ENCODE measurements at regions not wholly inside any gene's neighbourhood (a gene's known extent, or its start where the extent isn't known, plus 50 kb on each side); places are given as distances from the start of the nearest gene placed in this dataset.

DNA sequence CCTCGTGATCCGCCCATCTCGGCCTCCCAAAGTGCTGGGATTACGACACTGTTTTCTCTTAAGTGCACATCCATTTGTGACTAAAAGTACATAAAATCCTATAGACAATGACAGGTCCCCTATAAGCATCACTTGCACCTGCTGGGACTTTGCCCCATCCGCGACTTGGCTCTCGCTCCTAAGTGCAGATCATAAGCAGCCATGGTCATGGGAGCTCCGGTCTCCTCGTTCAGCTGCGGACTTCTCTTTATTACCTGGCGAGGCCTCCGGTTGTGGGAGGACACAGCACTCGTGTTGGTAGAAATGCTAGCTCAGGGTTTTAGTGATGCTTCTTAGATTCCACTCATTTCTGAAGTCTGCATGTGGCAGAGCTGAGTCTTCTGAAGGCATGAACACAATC lies 92.7 kb upstream of the ST6GAL2 start:
- no peak for DNase-seq (ENCODE audit: low spot score)

DNA sequence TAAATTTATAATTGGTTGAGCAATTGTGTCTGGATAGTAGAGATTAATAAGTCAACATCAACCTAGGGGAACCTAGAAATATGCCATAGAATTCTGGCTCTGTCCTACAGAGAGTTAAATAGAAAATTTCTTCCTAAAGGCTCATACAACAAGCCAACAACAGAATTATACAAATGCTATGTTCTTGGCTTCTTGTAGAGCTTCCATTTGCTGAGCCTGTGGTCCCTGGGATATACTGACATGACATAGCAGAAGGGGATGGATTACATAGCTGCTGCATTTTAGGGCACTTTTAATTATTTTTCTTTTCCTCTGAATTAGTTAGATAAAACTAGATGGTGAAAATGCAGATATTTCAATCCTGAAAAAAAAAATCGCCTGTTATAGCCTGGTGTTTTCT lies 95.5 kb upstream of the ST6GAL2 start:
- no peak for DNase-seq (ENCODE audit: low spot score)

DNA sequence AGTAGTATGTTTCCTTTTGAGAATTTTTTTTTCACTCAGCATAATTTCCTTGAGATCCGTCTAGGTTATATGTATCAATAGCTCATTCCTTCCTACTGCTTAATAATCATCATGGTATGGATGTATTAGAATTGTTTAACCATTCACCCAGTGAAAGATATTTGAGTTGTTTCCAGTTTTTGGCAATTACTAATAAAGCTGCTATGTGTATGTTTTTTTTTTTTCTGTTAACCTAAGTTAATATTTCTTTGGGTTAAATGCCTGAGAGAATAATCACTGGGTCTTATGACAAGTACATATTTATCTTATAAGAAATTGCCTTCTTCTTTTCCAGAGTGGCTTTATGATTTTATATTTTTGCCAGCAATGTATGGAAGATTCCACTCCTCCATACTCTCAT lies 96.4 kb upstream of the ST6GAL2 start:
- DNase-seq (ENCODE audit: low spot score) = no peak

DNA sequence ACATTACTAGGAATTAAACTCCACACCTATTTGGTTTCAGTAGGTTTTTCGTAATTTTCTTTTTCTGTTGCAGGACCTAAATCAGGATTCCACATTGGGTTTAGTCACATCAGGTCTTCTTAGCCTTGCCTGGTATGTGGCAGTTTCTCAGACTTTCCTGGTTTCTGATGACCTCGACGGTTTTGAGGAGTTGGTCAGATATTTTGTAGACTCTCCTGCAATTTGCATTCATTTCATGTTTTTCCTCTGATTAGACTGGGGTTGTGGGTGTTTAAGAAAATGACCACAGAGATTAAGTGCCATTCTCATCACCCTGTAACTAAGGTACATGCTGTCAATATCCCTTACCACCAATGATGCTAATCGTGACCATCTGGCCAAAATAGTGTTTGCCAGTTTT lies 97.3 kb upstream of the ST6GAL2 start:
- DNase-seq (ENCODE audit: low spot score) = no peak

DNA sequence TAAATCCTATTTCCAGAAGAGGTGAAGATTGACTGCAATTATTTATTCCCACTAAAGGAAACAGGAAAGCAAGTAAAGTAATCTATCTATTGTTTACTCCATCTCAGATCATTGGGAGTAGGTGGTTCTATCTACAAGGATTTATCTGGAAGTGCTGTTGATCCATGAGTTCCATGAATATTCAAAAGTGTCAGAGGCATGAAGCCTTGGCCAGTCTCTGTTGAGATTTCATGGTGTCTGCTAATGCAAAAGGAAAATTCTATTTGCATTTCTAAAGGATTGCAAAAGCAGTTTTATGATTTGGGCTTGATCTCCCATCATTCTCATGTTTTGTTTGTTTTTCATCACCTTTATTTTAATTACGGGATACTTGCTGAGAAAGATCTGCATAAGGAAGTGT lies 102.4 kb upstream of the ST6GAL2 start:
- DNase-seq (ENCODE audit: low spot score) = no peak

DNA sequence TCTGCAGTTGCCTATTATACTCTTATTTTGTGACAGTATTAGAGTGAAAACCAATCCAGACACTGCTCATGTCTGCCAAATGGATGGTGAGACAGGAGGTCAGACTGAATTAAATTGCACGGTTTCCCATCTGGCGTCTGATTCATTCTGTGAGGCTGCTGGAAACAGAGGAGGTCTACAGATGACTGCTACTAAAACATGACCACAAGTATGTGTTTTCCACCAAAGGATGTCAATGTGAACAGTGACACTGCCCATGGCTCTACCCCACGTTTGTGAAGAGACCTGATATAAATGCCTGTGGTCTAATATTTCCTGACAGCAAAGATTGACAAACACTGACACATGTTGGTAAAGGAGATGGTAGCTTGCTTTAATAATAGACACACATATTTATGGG lies 104.3 kb upstream of the ST6GAL2 start:
- no peak for DNase-seq (ENCODE audit: low spot score)

DNA sequence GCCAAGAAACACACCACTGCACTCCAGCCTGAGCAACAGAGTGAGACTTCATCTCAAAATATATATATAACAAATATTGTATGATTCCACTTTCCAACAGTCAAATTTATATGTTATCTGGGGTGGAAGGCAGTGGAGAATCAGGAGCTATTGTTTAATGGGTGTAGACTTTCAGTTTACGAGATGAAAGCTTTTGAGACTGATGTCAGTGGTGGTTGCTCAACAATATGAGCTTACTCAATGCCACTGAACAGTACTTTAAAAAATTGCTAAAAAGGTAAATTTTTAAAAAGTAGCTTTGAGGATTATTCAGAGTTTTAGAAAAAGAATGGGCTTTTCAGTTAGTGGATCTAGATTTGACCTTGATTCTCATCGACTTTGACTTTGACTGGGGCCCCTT lies 105.9 kb upstream of the ST6GAL2 start:
- DNase-seq (ENCODE audit: low spot score) = no peak

DNA sequence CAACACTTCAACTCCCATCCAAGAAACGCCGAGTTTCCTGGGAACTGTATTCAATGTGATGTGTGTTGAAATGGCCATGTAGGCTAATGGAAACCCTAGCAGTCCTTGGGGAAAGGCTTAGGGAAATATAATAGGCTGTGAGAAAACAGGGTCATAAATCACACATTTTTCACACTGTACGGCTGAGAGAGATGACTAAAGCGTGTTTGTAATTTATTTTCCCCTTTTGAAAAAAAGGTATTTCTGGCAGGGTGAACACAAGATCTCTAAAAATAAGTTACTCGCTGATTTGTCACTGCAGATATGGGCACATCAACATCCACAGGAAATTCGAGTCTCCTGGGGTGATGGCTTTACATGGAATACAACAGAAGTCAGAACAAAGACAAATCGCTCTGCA lies 109.6 kb upstream of the ST6GAL2 start:
- no peak for DNase-seq (ENCODE audit: low spot score)

DNA sequence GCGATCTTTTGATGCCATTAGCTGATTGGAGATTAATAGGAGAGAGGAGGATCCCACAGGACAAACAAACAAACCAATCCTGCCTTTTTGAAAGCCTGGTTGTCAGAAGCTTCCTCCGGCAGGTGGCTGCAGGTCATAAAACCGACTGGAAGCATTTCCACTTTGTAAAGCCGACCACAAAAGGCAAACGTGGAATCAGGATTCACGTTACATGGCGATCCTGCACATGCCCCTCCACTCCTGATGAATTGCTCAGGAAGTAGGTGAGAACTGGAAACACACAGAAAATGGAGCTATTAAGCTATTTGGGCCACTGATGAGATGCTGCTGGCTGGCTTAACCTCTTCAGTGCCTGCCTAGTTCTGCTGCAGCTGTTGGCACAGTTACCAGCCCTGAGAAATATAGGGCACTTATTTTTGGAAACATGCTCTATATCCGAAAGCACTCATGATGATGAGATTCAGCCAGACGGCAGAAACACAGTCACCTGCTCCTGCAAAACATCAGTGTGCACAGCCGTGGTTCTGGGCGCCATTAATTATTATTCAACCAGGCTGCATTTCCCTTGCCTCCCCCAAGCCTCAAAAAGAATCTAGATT lies 110.3 kb upstream of the ST6GAL2 start:
- no peak for DNase-seq (ENCODE audit: low spot score)

DNA sequence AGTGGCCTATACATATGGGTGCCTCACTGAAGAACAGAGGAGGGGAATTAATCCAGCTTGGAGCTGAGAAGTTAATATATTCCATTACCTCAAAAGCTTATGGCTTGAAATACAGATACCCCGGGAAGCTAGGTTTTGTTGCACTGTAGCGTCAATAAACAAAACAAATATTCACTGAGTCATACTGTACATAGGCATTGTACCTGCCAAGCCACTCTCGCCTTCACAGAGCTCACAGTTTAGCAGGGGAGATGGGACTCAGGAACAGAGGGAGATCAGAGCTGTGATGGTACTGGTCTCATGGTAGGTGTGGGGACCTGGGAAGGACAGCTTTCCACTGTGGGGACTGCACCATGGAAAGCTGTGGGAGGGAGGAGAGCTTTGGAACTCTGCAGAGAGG lies 111.2 kb upstream of the ST6GAL2 start:
- no peak for DNase-seq (ENCODE audit: low spot score)

DNA sequence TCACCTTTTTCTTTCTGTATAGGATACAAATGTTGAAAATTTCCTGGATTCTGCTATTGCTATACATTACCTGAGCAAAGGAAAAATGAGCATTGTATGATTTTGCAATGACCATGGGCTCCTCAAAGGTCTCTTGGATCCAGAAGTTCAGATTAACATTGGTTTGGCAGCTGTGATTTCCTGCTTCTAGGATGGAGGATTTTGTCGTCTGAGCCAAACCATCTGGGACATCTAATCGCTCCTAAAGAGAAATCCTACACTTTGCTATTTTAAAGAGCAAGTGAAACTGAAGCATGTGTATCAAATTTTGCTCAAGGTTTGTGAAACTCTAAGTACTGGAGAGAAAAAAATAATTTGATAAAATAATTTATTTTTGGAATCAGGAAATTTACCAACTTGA lies 115.1 kb upstream of the ST6GAL2 start:
- no peak for DNase-seq (ENCODE audit: low spot score)

DNA sequence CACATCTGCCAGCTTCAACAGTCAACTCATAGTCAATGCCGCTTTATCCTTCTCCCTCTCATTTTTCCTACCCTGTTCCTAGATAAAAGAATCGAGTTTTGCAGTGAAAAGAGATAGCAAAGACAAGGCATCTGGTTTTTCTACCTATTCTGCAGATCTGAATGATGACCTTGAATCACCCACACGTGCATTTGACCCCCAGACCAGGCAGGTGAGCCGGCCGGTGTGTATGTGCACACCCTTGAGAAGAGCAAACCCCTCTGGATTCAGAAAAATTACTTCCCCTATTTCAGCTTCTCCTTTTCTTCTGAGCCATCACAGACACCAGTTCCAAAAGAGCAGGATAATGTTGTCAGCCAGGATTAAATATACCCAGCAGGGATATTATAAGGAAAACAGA lies 115.6 kb upstream of the ST6GAL2 start:
- no peak for DNase-seq (ENCODE audit: low spot score)

DNA sequence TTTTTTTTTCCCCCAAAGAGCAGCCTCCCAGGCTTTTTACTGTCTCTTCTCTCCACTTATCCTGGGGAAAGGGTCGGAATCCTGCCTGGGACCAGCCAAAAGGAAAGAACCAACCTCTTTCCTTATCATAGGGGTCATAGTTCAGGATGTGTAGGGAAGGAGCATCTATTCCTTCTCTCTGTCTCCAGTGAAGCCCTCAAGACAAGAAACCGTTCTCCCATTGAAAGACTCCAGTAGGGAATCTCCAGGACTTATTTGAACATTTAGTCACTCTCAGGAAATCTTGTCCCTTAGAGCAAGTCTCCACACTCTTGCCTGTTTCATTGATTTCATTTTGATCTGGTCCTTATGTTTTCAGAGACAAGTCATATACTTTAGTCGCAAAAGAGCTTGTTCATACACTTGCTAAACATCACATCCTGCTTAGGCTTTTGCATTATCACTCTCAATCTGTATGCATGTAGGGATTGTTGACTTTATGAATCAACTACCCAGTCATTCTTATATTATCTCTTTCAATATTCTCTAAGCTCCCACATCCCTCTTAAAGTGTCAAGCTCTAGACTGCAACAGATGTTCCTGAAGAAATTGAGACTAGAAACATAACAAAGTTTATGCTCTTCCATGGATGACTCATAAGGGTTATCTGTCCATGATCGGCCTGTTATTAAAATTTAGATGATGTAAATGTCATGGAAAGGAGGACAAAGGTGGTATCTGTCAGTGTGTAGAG lies 116.2 kb upstream of the ST6GAL2 start:
- no peak for DNase-seq (ENCODE audit: low spot score)

DNA sequence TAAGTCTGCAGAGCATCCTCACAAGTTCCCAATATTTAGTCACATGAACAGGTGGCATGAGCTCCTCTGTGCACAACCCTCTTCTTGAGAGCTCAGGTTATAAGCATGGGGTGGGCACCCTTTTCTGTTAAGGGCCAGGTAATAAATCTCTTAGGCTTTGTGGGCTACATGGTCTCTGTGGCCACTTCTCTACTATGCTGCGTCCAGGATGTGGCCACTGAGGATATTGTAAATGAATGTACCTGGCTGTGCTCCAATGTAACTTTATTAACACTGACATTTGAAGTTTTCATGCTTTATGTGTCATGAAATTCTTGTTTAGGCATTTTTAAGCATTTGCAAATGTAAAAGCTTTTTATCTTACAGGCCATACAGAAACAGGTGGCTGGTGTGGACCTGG lies 116.8 kb upstream of the ST6GAL2 start:
- no peak for DNase-seq (ENCODE audit: low spot score)

DNA sequence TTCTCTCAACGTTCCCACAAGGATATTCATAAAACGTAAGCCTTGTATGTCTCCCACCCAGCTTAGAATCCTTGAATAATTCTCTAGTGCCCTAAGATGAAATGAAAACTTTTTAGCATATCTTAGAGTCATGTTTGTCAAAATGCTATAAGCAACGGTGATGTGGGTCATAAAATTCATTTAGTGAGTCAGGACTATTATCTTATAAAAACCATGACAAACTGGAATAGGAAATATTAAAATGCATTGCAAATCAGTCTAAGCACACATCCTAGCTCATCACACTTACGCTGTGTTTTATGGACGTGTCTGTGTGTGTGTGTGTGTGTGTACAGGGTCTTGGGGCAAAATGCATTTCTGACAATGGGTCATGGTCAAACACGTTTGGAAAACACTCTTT lies 119.9 kb upstream of the ST6GAL2 start:
- DNase-seq (ENCODE audit: low spot score) = no peak

DNA sequence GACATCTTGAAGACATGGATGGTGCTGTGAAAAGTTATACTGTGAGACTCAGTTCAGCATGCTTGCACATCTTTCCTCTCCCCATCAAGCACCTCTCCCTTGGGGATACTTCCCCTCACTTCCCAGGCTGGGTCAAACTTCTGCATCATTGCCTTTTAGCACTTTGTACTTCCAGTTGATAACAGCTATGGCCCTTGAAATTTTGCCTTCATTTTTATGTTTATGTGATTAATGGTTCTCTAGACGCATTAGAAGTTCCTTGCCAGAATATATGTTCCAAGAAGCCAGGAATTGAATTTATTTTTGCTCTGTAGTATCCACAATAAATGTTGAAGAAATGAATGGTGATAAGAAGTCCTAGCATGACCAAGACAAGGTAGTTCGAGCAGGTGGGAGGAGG lies 120.9 kb upstream of the ST6GAL2 start:
- DNase-seq (ENCODE audit: low spot score) = no peak

DNA sequence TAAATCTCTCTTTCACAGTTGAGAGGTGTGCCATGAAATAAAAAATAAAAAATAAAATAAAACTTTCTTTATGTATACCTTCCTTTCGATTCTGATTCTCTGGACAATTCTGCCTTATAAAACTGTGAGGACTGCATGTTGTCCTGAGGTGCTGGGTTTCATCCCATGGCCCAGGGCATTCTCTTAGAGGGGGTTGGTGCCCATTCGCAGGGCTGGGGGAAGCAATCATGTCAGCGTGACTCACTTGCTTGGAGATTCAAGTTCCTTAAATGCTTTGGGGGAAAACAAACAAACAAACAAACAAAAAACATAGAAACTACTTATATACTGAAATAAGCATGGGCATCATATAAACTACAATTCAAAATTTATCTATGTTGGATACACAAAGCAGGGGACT lies 122.0 kb upstream of the ST6GAL2 start:
- no peak for DNase-seq (ENCODE audit: low spot score)

DNA sequence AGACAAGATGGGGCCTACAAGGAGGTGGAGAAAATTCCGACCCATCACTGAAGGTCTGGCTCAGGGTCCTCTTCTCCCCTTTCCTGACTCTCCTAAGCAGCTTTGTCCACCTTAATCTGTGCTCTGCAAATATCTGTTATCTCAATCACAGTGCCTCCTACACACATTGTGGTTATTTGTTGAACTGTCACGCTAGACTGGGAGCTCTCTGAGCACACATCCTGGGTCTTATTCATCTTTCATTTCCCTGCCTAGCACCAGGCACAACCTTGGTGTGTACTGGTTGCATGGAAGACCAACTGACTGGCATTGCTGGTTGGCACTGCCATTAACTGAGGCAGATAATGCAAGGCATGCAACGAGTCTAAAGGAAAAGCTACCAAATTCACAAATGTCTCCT lies 122.9 kb upstream of the ST6GAL2 start:
- no peak for DNase-seq (ENCODE audit: low spot score)

DNA sequence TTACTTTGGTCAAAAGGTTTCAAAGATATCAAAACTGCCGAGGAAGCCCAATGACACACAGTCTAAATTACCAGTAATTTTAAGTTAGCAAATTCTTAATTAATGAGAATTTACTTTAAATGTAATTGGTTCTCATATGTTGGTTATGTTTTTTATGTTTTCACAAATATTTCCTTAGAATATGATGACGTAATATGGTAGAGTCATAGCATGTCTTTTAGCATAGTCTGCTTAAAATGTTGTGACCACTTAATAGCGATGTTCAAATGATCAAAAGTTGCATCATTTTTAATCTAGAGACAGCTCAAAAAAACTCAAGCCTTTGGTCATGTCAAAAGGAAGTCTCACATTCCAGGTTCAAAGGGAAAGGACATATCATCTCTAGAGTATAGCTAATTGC lies 123.3 kb upstream of the ST6GAL2 start:
- no peak for DNase-seq (ENCODE audit: low spot score)

DNA sequence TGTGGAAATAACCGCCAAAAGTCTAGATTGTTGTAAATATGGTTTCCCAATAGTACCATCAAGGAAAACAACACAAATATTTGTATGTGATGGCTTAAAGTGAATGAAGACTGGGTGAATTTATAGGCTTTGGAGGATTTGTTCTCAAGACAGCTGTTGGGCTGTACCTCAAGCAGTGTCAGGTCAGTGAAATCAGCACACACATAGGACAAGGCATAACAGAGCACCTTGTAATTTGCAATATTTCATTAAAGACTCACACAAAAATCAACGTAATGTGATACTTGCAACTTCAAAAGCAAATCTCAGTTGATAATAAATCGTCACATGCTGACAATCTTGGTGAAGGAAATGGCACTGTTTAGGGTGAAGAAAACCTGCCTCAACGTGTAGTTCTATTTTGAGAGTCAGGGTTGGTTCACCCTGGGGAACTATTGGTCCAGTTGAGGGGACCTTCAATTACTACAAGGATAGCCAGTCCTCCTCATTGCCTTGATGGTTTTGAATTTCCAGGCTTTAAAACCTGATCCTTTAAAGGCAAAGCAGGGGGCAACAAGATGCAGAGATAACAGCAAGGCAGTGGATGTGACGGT lies 126.8 kb upstream of the ST6GAL2 start:
- no peak for DNase-seq (ENCODE audit: low spot score)

DNA sequence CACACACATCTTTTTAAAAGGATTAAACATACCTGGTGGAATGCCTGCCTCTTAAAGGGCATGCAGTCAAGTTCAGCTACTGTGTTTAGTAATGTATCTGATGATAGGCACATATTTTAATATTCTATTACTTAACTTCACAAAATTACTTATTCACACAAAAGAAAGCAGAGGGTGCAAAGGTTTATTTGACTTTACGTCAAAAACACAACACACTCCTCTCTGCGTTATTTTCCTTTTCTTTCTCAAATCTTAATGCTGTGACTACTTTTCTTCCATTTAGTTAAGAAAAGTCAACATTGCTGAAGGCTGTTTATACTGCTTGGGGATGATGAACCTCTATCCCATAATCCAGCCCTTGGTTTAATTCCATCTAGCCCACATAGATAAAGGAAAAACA lies 127.9 kb upstream of the ST6GAL2 start:
- no peak for DNase-seq (ENCODE audit: low spot score)

DNA sequence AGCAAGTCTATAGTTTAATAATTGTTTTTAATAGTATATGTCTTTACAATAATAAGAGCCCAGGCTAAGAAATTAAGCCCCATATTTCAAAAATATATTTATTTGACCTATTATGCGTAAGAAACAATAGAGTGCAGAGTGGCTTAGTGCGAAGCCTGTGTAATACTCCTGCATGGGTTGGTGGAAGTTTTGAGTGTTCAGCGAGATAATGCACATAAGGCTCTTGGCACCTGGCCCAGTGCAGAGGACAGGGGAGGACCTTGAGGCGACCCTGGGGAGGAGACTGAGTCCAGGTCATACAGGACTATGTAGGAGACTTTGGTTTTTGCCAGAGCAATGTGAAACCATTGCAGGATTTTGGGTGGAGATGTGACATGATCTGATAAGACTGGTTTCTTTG lies 132.4 kb upstream of the ST6GAL2 start:
- no peak for DNase-seq (ENCODE audit: low spot score)

DNA sequence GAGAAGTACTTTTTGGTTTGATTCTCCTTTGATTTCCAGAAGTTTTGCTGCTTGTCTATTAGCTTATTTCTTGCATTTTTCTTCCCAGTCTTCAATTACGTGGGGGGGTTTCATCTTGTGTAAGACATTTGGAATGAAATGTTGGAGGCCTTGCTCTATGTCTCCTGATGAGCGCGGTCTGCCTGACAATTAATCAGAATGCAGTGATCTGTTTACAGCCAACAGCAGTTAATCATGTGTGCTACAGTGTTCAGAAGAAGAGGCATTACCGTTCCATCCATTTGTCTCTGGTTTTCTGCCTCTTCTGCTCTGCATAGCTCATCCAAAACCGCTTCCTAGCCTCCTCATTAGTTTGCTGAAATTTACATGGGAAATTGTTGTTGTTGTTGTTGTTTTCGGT lies 134.4 kb upstream of the ST6GAL2 start:
- no peak for DNase-seq (ENCODE audit: low spot score)

DNA sequence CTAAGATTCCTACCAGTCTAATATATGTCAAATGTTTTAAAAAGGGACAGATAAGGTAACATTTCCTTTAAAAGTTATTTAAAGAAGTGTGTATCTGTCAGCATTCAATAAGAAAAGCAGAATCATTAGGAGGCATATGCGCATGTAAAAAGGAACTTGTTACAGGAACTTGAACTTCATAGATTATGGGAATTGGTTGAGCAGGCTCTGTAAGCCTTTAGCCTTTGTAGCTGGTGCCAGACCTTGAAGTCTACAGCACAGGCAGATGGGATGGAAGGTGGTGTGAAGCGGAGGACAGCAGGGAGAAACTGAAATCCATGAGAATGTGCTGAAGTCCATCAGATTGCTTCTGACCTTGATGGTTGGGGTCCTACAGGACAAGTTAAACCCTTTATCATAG lies 138.3 kb upstream of the ST6GAL2 start:
- no peak for DNase-seq (ENCODE audit: low spot score)

All from HuH-7 (cell line).